GM12865 (cell line): ENCODE measurements at regions not wholly inside any gene's neighbourhood (a gene's known extent, or its start where the extent isn't known, plus 50 kb on each side); places are given as distances from the start of the nearest gene placed in this dataset.

Source experiments
- DNase-seq: peaks from one replicate; pipeline ENCODE4 v3.0.0; 2010; ENCODE audit warnings: low read depth
- H3K4me3 ChIP-seq: 2 replicates; pipeline ENCODE4 v1.5.1; 2011; ENCODE audit warnings: mild to moderate bottlenecking, low read depth, low read length, control low read depth
- CTCF ChIP-seq: IDR thresholded peaks from 2 replicates; pipeline ENCODE4 v1.5.1; 2011; ENCODE audit warnings: low read length, control low read depth, low read depth, inconsistent platforms; ENCODE audit not compliant: insufficient read depth; ENCODE audit errors: missing control alignments

GRCh38 chr2:175832866-175833265 is 169.2 kb downstream of the LNPK start:
- DNase-seq = no peak
- no peak overlapping the region for H3K4me3 ChIP-seq
- no peak for TF ChIP-seq CTCF

GRCh38 chr2:175829741-175830140 is 172.3 kb downstream of the LNPK start:
- TF ChIP-seq CTCF = no peak

GRCh38 chr2:175827856-175828255 is 174.2 kb downstream of the LNPK start:
- no peak overlapping the region for H3K4me3 ChIP-seq
- TF ChIP-seq CTCF = no peak
- no peak for DNase-seq

More at GRCh38 chr2:175829741-175830140, 172.3 kb downstream of the LNPK start:
- DNase-seq = no peak
- H3K4me3 ChIP-seq = no peak overlapping the region

- no peak for TF ChIP-seq CTCF
Measured at GRCh38 chr2:175824243-175824642, 177.8 kb downstream of the LNPK start.

GRCh38 chr2:175823707-175824073 is 178.4 kb downstream of the LNPK start:
- H3K4me3 ChIP-seq = no peak overlapping the region
- no peak for TF ChIP-seq CTCF
- DNase-seq = no peak

More at GRCh38 chr2:175824243-175824642, 177.8 kb downstream of the LNPK start:
- no peak overlapping the region for H3K4me3 ChIP-seq
- DNase-seq = no peak

GRCh38 chr2:175823002-175823706 is 178.9 kb downstream of the LNPK start:
- no peak for DNase-seq
- no peak for TF ChIP-seq CTCF
- no peak overlapping the region for H3K4me3 ChIP-seq

GRCh38 chr2:175817221-175817620 is 184.8 kb downstream of the LNPK start:
- no peak overlapping the region for H3K4me3 ChIP-seq
- DNase-seq = no peak
- no peak for TF ChIP-seq CTCF
